ENCODE measurements at regions not wholly inside any gene's neighbourhood (a gene's known extent, or its start where the extent isn't known, plus 50 kb on each side); places are given as distances from the start of the nearest gene placed in this dataset.

DNA sequence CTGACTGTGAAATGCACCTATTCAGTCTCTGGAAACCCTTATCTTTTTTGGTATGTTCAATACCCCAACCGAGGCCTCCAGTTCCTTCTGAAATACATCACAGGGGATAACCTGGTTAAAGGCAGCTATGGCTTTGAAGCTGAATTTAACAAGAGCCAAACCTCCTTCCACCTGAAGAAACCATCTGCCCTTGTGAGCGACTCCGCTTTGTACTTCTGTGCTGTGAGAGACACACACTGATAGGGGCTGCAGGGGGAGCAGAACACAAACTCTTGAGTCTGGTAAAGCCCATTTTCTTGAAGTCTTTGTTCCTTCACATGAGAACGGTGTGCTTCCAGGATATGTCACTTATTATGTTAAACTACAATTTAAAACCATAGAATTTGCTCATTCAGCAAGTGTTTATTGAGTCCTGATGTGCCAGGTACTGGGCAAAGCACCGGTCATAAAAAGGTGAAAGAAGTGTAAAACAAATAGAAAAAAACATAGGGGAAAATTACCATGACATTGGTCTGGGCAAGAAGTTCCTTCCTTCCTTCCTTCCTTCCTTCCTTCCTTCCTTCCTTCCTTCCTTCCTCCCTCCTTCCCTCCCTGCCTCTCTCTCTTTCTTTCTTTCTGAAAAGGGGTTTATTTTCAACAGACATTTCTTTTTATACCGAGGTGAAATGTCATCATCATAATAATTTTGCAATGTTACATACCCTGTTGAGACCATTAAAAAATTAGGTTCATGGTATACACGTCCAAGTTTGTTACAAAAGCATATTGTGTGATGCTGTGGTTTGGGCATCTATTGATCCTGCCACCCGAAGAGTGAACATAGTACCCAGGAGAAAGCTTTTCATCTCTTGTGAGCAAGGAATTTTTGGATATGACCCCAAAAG, 50.7 kb upstream of the OR4E1 start:
- DNase-seq (ENCODE audit: low read depth), result no peak
- TF ChIP-seq CTCF (conservative IDR thresholded peaks at IDR 0.05; ENCODE audit: low read depth, low read length), result no peak
- H3K4me3 ChIP-seq (ENCODE audit: low read depth, low read length), result no peak overlapping the region

- no peak overlapping the region for H3K4me3 ChIP-seq (ENCODE audit: low read depth, low read length)
- TF ChIP-seq CTCF (conservative IDR thresholded peaks at IDR 0.05; ENCODE audit: low read depth, low read length), result peak; percentile 10
- DNase-seq (ENCODE audit: low read depth), result peak; percentile 4
These were observed 49.9 kb upstream of the OR4E1 start for GRCh38 chr14:21723431-21724045.

All from choroid plexus epithelial cell (primary cell).